Spinal cord (tissue), 9 donors: ENCODE measurements at regions not wholly inside any gene's neighbourhood (a gene's known extent, or its start where the extent isn't known, plus 50 kb on each side); places are given as distances from the start of the nearest gene placed in this dataset.

Source experiments
- DNase-seq, 6 donors: peaks; one replicate each; pipeline versions ENCODE4 v3.0.0 to v3.0.0-alpha.2; 2013 to 2015; ENCODE audit warnings: low spot score in 6 of 6, low read depth in 4 of 6
- H3K27ac ChIP-seq: one replicate; pipeline ENCODE4 v1.5.1; 2013; ENCODE audit warnings: low read depth, low read length, control low read depth
- H3K27me3 ChIP-seq: one replicate; pipeline ENCODE4 v1.6.1; 2013; ENCODE audit warnings: low read length; ENCODE audit not compliant: control insufficient read depth, insufficient read depth
- H3K36me3 ChIP-seq: one replicate; pipeline ENCODE4 v1.6.1; 2013; ENCODE audit warnings: low read length; ENCODE audit not compliant: control insufficient read depth, insufficient read depth
- H3K4me1 ChIP-seq: one replicate; pipeline ENCODE4 v1.6.1; 2013; ENCODE audit warnings: low read length; ENCODE audit not compliant: control insufficient read depth, insufficient read depth
- H3K4me3 ChIP-seq: one replicate; pipeline ENCODE4 v1.5.1; 2013; ENCODE audit warnings: low read depth, low read length, control low read depth
- H3K9me3 ChIP-seq: one replicate; pipeline ENCODE4 v1.6.1; 2013; ENCODE audit warnings: low read length; ENCODE audit not compliant: control insufficient read depth, insufficient read depth
- WGBS: methylation state at CpG from one replicate; pipeline ENCODE4 v1.1.5; 2013; ENCODE audit warnings: missing lambda C conversion rate; ENCODE audit not compliant: insufficient coverage; 5-methylcytosine and 5-hydroxymethylcytosine counted together
- donor health status: healthy.

DNA sequence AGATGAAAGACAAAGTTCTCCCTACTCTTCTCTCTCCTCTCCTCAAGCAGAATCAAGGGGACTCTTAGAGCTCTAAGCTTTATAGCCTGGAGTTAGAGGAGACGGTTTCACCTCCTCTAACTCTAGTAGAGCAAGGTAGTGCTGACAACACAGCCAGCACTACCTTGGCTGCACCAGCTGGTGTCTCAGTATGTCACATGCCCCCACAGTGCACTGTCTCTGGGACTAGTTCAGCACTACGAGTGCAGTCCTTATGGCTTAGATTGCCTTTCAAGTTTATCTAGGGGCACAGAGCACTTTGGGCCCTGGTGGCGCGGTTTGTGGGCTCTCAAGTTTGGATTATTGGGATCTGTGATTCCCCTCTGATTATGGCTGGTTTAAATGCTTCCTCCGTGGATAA, 614.1 kb upstream of the NECTIN3 start:
- 89% methylated on average over 3 of the region's 5 CpGs for WGBS
- Histone ChIP-seq H3K27ac (no peak overlapping the region), H3K9me3 (no peaks in the 10 kb centered on the region), H3K36me3 (no peaks in the 10 kb centered on the region), H3K4me1 (no peaks in the 10 kb centered on the region), H3K4me3 (no peak overlapping the region), H3K27me3 (no peaks in the 10 kb centered on the region)
- no peak for DNase-seq

DNA sequence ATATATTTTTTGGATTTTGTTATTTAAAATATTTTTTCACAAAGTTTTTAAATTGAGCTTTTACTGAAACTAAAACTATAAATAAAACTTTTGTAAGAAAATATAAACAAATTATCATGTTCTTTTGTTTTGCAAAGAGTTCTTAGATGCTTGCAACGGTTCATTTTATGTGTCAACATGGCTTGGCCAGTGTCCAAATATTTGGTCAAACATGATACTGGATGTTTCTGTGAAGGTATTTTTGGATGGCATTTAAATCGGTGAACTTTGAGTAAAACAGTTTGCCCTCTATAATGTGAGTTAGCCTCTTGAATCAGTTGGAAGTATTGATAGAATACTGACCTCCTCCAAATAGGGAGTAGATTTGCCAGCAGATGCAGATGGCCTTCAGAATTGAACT, 612.6 kb upstream of the NECTIN3 start:
- H3K36me3 ChIP-seq = no peaks in the 10 kb centered on the region
- no peaks in the 10 kb centered on the region for H3K4me1 ChIP-seq
- H3K27me3 ChIP-seq = no peaks in the 10 kb centered on the region
- DNase-seq = no peak
- no peak overlapping the region for H3K27ac ChIP-seq
- 73% methylated on average over 2 of the region's 2 CpGs for WGBS
- H3K4me3 ChIP-seq = no peak overlapping the region
- no peaks in the 10 kb centered on the region for H3K9me3 ChIP-seq

DNA sequence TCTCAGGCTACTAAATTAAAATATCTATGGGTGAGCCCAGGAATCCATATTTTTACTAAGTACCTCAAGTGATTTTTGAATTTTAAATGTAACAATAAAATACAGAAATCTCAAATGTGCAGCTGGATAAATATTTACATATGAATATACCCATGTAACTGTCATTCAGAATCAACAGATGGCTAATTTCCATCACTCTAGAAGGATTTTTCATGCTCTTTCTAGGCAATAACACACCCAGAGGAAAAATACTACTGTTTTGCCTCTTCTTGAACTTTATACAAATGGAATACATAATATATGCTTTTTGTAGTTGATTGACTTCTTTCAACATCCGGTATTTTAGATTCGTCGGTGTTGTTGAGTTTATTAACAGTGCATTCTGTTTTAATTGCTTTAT, 601.3 kb upstream of the NECTIN3 start:
- WGBS = no CpG with 5 or more reads among the region's 3 CpGs
- no peak for DNase-seq
- no peaks in the 10 kb centered on the region for H3K27me3 ChIP-seq

DNA sequence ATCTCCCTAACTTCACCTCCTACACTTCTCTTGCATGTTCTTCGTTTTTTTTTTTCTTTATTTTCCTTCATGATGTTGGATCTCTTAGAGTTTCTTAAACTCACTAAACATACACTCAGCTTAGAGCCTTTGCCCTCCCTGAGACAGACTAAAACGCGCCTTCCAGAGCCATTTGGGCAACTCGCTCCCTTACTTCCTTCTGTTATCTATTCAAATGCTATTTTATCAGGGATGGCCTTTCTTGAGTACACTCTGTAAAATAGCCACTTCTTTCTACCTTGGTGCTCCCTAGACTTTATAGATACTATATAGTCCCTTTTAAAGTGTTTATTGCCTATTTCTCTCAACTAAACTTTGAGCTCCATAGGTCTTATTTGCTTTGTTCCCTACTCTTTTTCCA, 598.2 kb upstream of the NECTIN3 start:
- H3K27ac ChIP-seq = no peak overlapping the region
- H3K9me3 ChIP-seq = no peaks in the 10 kb centered on the region
- DNase-seq = no peak
- H3K36me3 ChIP-seq = no peaks in the 10 kb centered on the region
- 100% methylated on average over 3 of the region's 4 CpGs for WGBS
- H3K4me1 ChIP-seq = no peaks in the 10 kb centered on the region
- H3K4me3 ChIP-seq = no peak overlapping the region
- H3K27me3 ChIP-seq = no peaks in the 10 kb centered on the region

More for the DNA sequence above, 601.3 kb upstream of the NECTIN3 start:
- Histone ChIP-seq H3K9me3 (no peaks in the 10 kb centered on the region), H3K36me3 (no peaks in the 10 kb centered on the region), H3K4me1 (no peaks in the 10 kb centered on the region), H3K4me3 (no peak overlapping the region), H3K27ac (no peak overlapping the region)

DNA sequence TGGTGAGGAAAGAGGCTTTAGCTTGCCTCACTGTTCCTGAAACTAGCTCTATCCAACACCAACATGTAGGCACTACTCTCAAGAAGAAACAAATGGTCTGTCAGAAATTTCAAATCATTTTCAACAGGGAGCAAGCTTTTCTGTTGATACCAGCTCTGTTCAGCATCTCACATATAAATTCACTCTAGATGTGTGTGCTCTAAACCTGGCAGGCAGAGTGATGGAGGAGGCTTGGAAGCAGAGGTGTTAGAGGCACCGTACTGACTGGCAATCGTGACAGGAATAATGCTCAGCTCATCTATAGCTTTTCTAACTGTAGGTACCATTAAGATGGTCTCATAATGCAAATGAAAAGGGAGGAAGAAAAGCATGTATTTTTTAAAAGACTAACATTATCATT, 597.2 kb upstream of the NECTIN3 start:
- H3K36me3 ChIP-seq = no peaks in the 10 kb centered on the region
- WGBS = no CpG with 5 or more reads among the region's 2 CpGs
- no peak overlapping the region for H3K27ac ChIP-seq
- no peak overlapping the region for H3K4me3 ChIP-seq
- DNase-seq = peak in 2 of 6 donors; percentile 25 to 42
- H3K9me3 ChIP-seq = no peaks in the 10 kb centered on the region
- H3K27me3 ChIP-seq = no peaks in the 10 kb centered on the region
- no peaks in the 10 kb centered on the region for H3K4me1 ChIP-seq

- peaks cover 2% of the 10 kb centered on the region for H3K9me3 ChIP-seq
- 100% methylated on average over 1 of the region's 4 CpGs for WGBS
These were observed 593.1 kb upstream of the NECTIN3 start for GRCh38 chr3:110478377-110479054.

GRCh38 chr3:110479731-110480130, 591.9 kb upstream of the NECTIN3 start:
- DNase-seq = no peak
- WGBS = 60% methylated on average over 1 of the region's 2 CpGs

More at GRCh38 chr3:110478377-110479054, 593.1 kb upstream of the NECTIN3 start:
- H3K27me3 ChIP-seq = no peaks in the 10 kb centered on the region
- no peak overlapping the region for H3K27ac ChIP-seq
- no peak for DNase-seq
- H3K36me3 ChIP-seq = no peaks in the 10 kb centered on the region
- no peak overlapping the region for H3K4me3 ChIP-seq
- H3K4me1 ChIP-seq = no peaks in the 10 kb centered on the region

DNA sequence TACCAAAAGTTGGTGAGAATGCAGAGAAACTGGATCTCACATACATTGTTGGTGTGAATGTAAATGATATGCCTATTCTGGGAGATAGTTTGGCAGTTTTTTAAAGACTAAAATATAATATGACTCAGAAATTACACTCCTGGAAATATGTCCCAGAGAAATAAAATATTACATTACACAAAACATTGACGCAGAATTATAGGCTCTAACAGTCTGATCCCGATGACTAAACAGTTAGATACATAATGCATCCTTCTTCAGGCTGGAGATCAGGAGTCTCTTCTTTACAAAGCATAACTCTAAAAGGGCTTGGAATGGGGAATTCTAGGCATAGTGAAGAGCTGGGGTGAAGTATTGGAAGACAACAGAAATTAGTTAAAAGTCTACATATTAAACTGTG, 586.2 kb upstream of the NECTIN3 start:
- no peaks in the 10 kb centered on the region for H3K27me3 ChIP-seq
- H3K9me3 ChIP-seq = peaks cover 5% of the 10 kb centered on the region
- no peaks in the 10 kb centered on the region for H3K4me1 ChIP-seq
- no peak for DNase-seq
- no CpG with 5 or more reads among the region's 2 CpGs for WGBS
- no peak overlapping the region for H3K27ac ChIP-seq
- H3K4me3 ChIP-seq = no peak overlapping the region
- no peaks in the 10 kb centered on the region for H3K36me3 ChIP-seq

More at GRCh38 chr3:110479731-110480130, 591.9 kb upstream of the NECTIN3 start:
- no peak overlapping the region for H3K4me3 ChIP-seq
- no peaks in the 10 kb centered on the region for H3K36me3 ChIP-seq
- peaks cover 2% of the 10 kb centered on the region for H3K9me3 ChIP-seq
- no peak overlapping the region for H3K27ac ChIP-seq
- no peaks in the 10 kb centered on the region for H3K27me3 ChIP-seq
- no peaks in the 10 kb centered on the region for H3K4me1 ChIP-seq

GRCh38 chr3:110487840-110488239, 583.8 kb upstream of the NECTIN3 start:
- no peaks in the 10 kb centered on the region for H3K27me3 ChIP-seq
- no peak for DNase-seq
- no peaks in the 10 kb centered on the region for H3K36me3 ChIP-seq
- peaks cover 3% of the 10 kb centered on the region for H3K9me3 ChIP-seq
- H3K27ac ChIP-seq = no peak overlapping the region
- no CpG with 5 or more reads among the region's 1 CpG for WGBS
- H3K4me1 ChIP-seq = no peaks in the 10 kb centered on the region
- no peak overlapping the region for H3K4me3 ChIP-seq

- Histone ChIP-seq H3K27ac (no peak overlapping the region), H3K9me3 (no peaks in the 10 kb centered on the region), H3K27me3 (no peaks in the 10 kb centered on the region), H3K4me1 (no peaks in the 10 kb centered on the region), H3K36me3 (no peaks in the 10 kb centered on the region), H3K4me3 (no peak overlapping the region)
- DNase-seq = no peak
- 85% methylated on average over 2 of the region's 4 CpGs for WGBS
These were observed 580.2 kb upstream of the NECTIN3 start for GRCh38 chr3:110491413-110491812.
